Pulmonary artery endothelial cell (primary cell): ENCODE measurements at regions not wholly inside any gene's neighbourhood (a gene's known extent, or its start where the extent isn't known, plus 50 kb on each side); places are given as distances from the start of the nearest gene placed in this dataset.
"Not testable (repeated sequence)": the region's sequence is repeated elsewhere in the genome, so short reads cannot be mapped to it uniquely, and the experiment has no call there.

Source experiments
- DNase-seq: peaks from one replicate; pipeline ENCODE4 v3.0.0-alpha.2; 2011; ENCODE audit warnings: low read depth, low spot score

DNA sequence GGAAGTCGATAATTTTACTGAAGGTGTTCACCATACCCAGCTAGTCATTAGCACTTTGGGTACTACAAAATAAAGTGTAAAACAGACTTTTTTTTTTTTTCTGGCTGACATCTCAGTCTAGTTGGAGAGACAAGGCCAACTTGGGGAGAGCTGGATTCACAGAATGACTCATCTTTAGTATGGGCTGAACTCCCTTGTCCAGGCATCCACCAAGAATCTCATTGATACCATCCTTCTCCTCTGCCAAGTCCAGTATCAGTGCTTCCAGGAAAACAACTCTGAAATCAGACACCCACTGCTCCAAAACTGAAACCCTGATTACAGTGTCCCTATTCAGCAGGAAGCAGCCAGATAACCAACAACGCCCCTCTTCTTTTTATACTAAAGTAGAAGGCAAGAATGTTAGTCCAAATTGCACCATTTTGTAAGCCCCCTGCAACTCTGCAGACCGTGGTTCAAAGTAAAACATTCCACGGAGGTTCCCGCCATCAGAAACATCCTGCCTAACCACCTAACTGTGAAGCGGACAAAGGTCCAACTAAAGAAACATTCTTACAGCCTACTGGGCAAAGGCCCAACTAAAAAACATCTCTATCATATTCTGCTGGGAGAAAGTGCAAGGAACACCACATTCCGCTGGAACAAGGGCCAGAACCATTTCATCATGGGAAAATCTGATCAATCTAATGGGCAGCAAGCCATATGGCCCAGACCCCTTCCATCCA lies 728.2 kb downstream of the BRINP1 start:
- no peak for DNase-seq

DNA sequence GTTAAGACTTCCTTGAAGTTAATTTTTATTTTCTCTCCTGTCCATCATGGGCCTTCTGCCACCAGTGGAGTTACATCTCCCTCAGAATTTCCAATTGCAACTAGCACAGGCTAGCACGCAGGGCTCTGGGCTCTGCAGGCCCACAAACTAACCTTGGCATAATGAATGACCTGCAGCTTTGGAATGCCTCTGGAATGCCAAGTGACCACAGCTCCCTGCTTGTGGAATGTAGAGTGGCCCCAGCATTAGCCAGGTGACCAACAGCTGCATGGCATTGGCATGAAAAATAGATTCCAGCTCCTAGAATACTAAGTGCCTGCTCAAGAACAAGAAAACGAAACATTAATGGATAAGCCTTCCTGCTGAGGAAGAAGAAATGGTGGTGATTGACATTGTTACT lies 726.1 kb downstream of the BRINP1 start:
- no peak for DNase-seq

DNA sequence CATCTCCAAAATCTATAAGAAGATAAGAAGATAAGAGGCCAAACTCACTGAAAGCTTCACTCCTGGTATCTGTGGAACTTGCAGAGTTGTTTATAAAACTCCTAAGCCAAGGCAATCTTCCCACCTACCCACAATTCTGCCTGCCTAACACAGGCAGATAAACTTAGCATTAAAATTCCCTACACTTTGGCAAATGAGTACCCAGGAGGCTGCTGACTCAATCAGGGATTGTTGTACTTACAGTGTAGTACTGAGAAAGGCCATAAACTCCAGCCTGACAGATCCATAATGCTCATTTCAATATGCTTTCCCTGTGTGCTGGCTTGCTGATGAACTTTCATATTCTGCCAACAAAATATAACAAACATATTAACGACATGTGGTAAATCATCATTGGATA lies 725.2 kb downstream of the BRINP1 start:
- no peak for DNase-seq

DNA sequence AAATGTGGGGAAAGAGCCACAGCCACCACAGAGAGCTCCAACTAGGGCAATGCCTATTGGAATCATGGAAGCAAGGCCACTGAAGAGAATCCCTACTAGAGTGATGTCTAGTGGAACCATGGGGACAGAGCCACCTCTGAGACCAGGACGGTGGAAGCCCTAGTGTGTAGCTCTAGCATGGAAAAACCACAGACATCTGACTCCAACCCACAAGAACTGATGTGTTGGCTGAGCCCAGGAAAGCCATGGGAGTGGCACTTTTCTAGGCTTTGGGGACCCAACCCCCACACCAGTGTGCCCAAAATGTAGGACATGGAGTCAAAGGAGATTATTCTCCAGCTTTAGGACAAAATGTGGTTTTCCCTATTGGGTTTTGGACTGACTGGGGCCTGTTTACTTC lies 721.9 kb downstream of the BRINP1 start:
- no peak for DNase-seq

DNA sequence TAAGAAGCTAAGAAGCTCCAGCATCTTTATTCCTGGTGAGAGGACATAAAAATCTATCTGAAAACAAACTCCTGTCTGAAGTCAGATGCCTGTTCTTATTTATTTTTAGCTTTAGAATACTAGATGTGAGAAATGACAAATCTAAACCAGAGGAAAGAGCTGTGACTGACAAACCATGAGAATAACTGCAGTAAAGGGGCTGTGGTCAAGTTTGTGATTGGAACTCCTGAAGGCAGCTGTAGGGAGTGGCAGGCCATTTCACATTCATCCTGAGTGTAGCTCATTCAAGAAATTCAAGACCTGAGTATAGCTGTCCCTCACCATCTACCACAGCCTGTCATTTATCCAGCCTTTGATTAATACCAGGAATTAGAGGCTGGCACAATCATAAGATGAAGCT lies 718.8 kb downstream of the BRINP1 start:
- no peak for DNase-seq

DNA sequence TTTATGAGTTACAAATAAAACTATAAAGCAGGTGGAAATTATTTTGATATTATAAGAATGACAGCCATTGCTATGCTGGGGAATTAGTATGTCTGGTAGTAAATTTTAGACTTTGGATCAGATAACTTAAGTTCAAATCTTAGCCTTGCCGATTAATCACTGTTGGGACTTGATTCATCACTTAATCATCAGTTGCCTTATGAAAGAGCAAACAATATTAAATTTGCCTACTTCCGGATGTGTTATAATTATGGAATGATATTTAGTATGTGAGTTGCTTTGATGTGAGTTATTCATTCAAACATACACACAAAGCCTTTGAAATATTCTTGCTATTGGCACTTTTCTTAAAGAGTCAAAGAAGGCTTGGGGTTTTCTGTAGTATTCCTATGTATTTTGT lies 717.7 kb downstream of the BRINP1 start:
- no peak for DNase-seq

DNA sequence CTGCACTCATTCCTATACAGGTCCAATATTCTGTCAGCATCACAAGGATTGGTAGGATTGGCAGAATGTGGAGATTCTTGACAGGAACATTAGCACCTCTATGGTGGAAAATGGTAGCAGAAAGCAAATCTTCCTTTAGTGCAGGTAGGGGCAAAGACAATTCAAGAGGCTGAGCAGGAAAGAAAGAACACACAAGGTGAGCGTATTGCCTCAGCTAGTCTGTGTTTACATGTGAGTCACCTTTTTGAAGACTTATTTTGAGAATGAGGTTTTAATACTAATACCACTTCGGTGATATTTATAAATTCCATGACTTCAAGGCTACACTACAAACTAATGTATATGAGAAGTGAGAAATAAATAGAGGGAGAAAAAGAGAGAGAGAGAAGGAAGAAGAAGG lies 717.0 kb downstream of the BRINP1 start:
- DNase-seq, result no peak

DNA sequence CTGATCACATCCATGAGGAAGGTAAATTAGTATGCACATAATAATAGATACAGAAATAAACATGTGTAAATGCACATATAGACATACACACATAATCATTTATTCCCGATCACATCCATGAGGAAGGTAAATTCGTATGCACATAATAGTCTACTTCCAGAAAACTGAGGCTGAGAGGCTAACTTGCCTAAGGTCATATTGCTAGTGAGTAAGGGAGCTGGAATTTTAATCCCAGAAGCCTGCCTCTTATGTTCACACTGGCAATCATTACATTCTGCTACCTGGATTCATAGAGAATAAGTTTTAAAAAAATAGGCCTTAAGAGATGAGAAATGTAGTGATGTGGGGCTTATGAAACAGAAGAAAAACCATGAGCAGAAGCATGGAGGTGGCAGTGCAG lies 716.3 kb downstream of the BRINP1 start:
- no peak for DNase-seq

DNA sequence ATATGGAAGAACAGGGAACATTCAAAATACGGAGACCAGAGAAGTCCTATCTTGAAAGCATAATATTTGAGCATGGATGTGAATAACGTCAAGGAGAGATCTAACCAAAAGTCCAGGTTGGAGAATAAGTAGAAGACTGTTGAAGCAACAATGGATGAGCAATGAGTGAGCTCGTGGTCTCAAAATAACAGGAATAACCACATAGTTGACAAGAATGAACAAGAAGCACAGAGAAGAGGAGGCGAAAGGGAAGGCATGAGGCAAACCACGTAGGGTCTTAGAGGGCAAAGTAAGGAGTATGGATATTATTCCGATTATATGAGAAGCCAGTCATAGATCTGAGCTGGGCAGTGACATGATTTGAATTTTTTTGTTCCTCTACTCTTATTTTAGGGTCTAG lies 710.2 kb downstream of the BRINP1 start:
- DNase-seq, result no peak

DNA sequence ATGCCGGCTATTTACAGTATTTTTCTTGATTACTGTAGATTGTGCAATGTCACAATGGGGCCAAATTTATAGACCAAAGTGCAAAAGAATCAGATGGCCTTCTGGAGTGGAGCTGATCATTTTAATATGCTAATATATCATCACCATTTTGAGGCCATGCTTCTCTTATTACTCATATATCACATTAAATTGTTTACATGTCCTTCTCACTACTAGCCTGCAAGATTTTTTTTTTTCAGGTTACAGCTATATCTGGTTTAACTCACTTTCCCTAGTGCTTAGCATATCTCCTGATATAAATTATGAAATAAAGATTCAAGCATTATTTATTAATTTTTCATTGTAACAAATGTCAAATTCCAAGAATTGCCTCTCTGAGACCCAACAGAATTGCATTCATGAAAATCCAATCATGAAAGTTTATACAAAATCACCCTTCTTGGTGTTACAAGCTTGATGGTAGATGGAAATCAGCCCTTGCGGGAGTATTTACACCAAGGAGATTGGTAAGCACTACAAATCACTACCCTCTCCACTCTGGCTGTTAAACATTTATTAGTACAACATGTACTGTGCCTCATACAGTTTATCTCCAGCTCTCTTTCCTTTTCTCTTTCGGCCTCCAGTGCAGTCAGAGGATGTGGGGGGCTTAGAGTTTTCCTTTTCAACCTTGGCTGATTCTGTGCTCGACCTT lies 703.9 kb downstream of the BRINP1 start:
- no peak for DNase-seq

DNA sequence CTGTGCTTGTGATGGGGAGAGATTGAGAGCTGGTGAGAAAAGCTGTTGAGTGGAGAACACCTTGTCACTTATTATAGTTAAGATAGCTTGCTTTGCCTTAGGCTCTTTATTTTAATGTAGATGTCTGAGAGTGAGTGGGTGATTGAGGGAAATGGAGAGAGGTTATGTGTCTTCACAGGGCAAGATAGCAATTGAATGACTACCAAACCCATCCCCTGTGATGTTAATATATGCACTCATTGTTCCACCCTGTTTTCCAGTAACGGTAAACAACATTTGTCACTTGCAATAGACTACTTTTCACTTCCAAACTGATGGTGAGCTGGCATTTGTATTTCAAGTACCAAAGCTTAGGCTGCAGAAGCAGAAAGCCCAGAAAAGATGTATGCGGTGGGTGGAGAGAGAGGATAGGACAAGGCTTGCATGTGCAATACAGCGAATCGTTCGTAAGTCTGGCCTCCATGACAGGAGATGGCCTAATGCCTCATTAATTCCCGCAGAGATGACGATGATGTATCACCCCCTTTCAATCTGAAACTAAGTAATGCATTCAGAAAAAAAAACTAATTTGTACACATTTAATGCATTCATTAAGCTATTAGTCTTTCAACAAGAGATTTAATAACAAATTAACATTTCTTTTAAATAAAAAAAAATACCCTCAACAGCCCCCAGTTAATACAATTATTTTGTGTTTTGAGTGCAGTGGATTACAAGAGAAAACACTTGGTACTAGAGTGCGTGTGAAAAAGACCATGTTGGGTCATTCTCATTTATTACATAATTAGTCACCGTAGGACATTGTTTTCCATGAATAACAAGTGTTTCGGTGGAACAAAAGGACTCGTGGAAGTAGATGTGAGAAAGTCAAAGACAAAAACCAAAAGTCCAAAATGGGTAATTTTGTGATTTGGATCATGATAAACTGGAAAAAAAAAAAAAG lies 699.0 kb downstream of the BRINP1 start:
- DNase-seq, result no peak

DNA sequence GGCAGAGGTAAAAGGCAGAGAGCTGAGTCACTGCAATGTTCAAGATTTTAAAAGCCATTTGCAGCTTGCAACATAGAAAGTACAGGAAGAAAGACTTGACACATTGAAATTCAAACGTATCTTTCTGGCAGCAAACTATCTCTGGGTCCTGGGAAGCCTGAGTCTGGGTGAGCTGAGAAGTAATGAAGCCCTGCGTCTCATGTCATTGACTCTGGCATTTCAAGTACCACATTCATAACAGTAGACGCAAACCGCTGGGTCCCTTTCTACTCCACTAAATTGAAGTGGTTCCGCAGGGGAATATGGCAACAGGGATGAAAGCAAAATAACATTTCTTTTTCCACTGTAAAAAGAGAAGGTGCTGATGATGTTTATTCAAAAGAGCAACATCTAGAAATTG lies 694.3 kb downstream of the BRINP1 start:
- DNase-seq, result no peak

DNA sequence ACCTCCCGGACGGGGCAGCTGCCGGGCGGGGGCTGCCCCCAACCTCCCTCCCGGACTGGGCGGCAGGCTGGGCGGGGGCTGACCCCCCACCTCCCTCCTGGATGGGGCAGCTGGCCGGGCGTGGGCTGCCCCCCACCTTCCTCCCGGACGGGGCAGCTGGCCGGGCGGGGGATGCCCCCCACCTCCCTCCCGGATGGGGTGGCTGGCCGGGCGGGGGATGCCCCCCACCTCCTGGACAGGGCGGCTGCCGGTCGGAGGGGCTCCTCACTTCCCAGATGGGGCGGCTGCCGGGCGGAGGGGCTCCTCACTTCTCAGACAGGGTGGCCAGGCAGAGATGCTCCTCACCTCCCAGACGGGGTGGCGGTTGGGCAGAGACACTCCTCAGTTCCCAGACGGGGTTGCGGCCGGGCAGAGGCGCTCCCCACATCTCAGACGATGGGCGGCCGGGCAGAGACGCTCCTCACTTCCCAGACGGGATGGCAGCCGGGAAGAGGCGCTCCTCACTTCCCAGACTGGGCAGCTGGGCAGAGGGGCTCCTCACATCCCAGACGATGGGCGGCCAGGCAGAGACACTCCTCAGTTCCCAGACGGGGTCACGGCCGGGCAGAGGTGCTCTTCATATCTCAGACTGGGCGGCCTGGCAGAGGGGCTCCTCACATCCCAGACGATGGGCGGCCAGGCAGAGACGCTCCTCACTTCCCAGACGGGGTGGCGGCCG lies 691.1 kb downstream of the BRINP1 start:
- DNase-seq, result not testable (repeated sequence)

DNA sequence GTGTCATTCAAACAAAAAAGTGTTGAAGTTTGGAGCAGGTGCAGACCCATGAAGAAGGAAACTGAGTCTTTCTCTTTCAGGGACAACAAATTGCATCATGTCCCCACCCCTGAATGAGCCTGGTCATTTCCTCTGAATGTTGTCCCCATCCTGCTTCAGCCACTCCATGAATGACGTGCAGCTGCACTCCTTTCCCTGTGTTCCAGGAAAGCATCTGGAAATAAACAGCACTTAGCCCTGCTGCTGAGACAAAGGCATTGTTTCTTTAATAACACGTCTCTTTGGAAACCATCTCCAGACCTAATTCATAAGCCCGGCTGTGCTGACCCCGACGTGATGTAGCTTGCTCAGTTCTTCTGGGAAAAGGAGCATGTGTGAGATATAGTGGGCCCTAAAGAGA lies 682.3 kb downstream of the BRINP1 start:
- DNase-seq, result no peak

DNA sequence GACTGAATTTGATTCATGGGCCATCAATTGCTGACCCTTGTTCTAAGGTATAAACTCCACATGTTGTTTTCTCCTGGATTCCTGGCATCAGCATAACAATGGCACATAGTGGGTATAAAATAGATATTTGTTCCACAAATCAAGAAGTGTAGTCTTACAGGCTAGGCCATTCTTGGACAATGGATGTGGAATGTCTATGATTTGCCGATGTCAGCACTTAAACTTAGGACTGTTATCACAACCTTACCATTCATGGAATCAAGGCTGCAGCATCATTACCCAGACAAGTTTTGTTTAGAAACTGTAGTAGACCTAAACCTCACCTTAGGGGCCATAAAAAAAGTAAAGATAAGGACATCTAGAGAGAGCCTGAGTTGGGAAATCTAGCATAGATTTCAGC lies 680.0 kb downstream of the BRINP1 start:
- DNase-seq, result no peak

DNA sequence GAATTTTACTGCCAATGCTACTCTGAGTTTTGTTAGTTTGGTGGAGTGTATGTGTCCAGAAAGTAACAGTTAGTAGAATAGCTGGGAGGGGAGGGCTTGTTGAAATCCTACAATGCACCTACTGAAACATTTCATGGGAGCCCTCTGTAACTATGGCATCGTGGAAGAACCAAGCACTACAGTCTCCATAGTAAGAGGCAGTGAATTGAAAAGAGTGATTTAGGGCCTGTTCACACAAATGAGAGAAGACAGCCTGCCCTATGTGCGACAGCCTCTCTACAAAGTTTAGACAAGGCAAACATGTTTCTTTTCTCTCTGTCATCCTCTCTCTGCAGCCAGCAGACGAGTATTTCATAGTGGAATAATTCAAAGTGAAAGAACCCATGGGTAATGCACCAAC lies 676.6 kb downstream of the BRINP1 start:
- no peak for DNase-seq

DNA sequence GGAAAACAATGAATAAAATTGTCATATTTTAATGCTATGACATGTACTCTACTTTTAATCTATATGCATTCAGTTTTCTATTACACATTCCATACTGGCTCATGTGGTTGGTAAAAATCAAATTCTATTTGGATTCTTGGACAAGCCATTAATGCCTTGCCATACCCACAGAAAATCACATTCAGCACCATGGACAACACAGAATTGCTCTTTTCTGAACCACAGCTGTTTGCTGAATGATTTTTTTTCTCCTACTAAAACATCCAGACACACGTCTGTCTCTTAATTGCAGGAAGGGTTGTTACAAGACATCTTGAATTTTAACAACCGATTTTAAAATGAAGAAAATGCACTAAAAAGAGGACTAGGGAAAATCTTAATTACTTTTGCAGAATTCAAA lies 675.6 kb downstream of the BRINP1 start:
- no peak for DNase-seq

DNA sequence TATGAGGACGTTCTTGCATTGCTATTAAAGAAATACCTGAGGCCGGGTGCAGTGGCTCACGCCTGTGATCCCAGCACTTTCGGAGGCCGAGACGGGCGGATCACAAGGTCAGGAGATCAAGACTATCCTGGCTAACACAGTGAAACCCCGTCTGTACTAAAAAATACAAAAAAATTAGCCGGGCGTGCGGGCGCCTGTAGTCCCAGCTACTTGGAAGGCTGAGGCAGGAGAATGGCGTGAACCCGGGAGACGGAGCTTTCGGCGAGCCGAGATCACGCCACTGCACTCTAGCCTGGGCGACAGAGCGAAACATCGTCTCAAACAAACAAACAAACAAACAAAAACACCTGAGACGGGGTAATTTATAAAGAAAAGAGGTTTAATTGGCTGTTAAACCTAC lies 674.0 kb downstream of the BRINP1 start:
- DNase-seq, result not testable (repeated sequence)

DNA sequence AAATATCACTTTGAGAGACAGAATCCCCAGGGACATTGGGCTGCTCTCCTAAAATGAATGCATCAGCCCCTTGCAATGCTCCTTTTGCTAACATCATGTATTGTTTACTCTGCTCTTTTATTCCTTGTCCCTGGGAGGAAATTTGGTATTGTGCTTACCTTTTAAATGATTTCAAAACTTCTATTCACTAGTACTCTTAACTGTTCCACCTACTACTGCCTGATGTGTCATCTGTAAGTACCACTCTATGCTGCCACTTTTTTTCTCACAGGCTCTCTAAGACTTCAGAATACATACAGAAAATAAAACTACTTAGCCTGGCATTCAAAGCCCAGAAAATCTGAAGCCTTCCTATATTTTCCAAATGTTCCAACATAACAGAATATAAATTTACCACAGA lies 667.2 kb downstream of the BRINP1 start:
- no peak for DNase-seq

DNA sequence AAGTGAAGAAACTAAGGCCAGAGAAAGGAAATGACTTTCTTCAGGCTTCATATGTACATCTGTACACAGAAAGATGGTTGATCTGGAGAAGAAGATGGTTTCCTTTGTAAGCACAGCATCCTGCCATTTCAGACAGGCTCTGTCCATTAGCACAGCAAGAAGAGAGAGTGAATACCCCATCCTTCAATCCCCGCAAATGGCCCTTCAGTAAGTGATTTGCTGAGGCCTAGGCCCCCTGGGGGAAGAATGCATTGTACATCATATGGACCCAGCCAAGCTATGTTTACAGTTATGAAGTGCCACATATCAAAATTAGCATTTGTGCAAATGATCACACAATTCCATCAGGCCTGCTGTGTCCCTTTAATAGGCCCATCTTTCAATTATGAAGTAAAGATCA lies 657.4 kb downstream of the BRINP1 start:
- no peak for DNase-seq

DNA sequence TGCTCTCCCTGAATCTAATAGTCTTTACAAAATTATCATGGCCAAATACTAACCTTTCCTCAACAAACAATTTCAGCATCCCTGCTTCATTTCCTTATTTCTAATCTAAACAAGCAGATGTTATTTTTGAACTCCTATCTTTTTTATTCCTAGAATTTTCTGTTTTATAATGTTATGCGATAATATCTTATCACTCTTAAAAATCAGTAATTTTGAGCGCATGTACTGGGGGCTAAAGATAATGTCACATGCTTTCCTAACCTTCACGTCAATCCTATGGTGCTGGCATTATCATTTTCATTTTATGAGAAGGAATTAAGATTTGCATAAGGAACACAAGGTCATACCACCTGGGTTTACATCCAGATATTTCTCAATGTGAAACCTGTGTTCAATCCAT lies 648.0 kb downstream of the BRINP1 start:
- DNase-seq, result no peak

DNA sequence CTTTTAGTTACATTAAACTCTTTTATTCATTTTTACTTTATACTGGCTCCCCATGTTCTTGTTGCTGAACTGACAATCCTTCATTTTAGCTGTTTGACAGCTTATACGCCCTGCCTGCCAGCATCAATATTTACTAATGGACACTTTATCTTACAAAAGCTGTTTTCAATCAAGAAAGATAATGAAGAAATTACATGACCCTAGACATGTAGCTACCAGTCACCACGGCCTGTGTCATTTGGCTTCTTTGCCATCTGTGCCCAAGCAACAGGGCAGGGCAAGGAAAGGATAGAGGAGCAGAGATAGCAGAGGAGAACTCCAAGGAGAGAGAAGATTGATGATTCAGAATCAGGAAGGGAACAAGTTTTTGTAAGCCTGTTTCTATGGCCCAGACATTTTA lies 647.3 kb downstream of the BRINP1 start:
- no peak for DNase-seq
